Type B pancreatic cell (in vitro differentiated cells): ENCODE measurements at regions not wholly inside any gene's neighbourhood (a gene's known extent, or its start where the extent isn't known, plus 50 kb on each side); places are given as distances from the start of the nearest gene placed in this dataset.

Source experiments
- DNase-seq: peaks from one replicate; pipeline ENCODE4 v3.0.0; 2021; ENCODE audit warnings: mixed read lengths; ENCODE audit not compliant: unreplicated experiment; ENCODE audit errors: extremely low spot score
- H3K27ac Mint-ChIP-seq: 2 replicates; pipeline ENCODE4 v1.8.0; 2021; ENCODE audit warnings: mild to moderate bottlenecking, mixed read lengths
- H3K27me3 Mint-ChIP-seq: 2 replicates; pipeline ENCODE4 v1.8.0; 2021; ENCODE audit warnings: mixed read lengths
- H3K36me3 Mint-ChIP-seq: 2 replicates; pipeline ENCODE4 v1.8.0; 2021; ENCODE audit warnings: mixed read lengths
- H3K4me1 Mint-ChIP-seq: one replicate; pipeline ENCODE4 v1.8.0; 2021; ENCODE audit warnings: mixed read lengths; ENCODE audit not compliant: unreplicated experiment
- H3K4me3 Mint-ChIP-seq: 2 replicates; pipeline ENCODE4 v1.8.0; 2021; ENCODE audit warnings: mild to moderate bottlenecking, mixed read lengths
- H3K9me3 Mint-ChIP-seq: 2 replicates; pipeline ENCODE4 v1.8.0; 2021; ENCODE audit warnings: mixed read lengths
- TF ChIP-seq, protein P1 (sequence below): fragments of 200-600 bp; sonication (generic); conservative IDR thresholded peaks from 2 replicates; pipeline ENCODE4 v1.5.0; 2021; ENCODE audit warnings: antibody characterized with exemption, mild to moderate bottlenecking

DNA sequence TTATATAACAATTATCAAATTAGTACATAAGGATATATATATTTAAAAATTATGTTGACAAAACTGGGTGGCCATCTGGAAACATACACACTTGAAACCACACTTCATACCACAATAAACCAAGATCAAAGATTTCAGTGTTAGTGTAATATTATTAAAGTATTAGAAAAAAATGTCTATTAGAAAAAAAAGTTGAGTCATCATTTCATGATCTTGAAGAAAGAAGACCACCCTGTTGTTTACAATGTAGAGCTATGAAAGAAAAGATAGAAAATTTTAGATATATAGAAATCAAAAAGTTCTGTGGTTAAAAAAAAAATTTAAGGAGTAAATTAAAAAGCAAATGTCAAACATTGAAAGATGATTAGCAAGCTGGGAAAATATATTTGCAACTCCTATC, 224.5 kb upstream of the CDH20 start:
- Mint-ChIP-seq H3K4me3 (no peak overlapping the region), H3K27me3 (no peaks in the 10 kb centered on the region)

DNA sequence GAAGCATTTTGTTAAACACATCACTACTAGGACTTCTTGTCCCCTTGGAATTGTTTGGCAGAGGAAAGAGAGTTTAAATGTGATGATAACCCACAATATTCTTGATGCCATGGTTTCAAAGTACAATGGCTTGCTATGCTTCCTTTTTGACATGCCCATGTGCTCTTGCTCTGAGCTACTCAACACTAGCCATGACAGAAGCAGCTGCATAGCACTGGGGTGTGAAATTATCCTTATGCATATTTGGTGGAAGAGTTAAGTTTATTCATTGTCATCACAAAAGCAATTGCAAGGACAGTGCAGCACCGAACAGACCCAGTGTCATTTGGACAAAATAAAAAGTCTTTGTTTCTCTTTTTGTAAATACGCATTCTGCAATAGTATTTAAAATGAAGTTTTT, 209.9 kb upstream of the CDH20 start:
- TF ChIP-seq, protein P1, sequence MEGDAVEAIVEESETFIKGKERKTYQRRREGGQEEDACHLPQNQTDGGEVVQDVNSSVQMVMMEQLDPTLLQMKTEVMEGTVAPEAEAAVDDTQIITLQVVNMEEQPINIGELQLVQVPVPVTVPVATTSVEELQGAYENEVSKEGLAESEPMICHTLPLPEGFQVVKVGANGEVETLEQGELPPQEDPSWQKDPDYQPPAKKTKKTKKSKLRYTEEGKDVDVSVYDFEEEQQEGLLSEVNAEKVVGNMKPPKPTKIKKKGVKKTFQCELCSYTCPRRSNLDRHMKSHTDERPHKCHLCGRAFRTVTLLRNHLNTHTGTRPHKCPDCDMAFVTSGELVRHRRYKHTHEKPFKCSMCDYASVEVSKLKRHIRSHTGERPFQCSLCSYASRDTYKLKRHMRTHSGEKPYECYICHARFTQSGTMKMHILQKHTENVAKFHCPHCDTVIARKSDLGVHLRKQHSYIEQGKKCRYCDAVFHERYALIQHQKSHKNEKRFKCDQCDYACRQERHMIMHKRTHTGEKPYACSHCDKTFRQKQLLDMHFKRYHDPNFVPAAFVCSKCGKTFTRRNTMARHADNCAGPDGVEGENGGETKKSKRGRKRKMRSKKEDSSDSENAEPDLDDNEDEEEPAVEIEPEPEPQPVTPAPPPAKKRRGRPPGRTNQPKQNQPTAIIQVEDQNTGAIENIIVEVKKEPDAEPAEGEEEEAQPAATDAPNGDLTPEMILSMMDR: no peak
- Mint-ChIP-seq H3K4me1 (peaks cover 14% of the 10 kb centered on the region), H3K27ac (no peak overlapping the region), H3K4me3 (no peak overlapping the region), H3K27me3 (no peaks in the 10 kb centered on the region), H3K9me3 (no peaks in the 10 kb centered on the region), H3K36me3 (no peaks in the 10 kb centered on the region)
- no peak for DNase-seq

More for the DNA sequence above, 224.5 kb upstream of the CDH20 start:
- H3K4me1 Mint-ChIP-seq: no peaks in the 10 kb centered on the region
- H3K9me3 Mint-ChIP-seq: no peaks in the 10 kb centered on the region
- H3K36me3 Mint-ChIP-seq: no peaks in the 10 kb centered on the region
- TF ChIP-seq, protein P1: no peak
- no peak for DNase-seq
- no peak overlapping the region for H3K27ac Mint-ChIP-seq

DNA sequence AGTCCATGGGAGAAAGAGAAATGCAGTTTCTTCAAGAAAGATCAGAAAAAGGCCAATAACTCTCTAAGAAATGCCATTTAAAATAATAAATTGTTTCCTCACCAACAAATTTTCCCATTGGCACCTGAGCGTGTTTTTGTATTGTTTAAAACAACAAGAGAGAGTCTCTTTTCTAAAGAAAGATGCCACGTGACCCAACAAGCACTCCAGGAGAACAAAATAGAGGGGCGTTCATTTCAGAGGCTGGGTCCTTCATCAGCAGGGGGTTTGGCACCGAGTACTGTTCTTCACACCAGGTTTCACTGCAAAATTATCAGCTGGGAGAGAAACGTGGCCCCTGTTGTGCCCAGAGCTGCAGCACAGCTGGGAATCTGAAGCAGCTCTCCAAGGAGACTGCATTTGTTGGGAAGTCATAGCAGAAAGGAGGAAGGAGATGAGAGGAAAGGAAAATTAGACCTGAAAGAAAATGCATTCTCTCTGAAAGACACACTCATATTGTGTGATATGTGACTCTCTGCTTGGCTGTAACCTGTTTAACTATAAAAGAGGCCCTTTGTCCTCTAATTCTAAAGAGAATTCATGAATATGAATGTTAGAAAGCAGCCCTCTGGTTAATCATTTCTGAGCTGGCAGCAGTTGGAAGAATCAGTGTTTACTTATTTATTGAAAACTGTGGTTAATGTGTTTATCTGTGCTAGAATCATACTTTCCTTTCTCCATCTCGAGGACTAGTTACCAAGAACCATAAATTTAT, 205.3 kb upstream of the CDH20 start:
- TF ChIP-seq, protein P1: no peak
- DNase-seq: no peak
- Mint-ChIP-seq H3K27ac (peak overlapping the region; percentile 22), H3K4me1 (peaks cover 15% of the 10 kb centered on the region), H3K36me3 (no peaks in the 10 kb centered on the region), H3K9me3 (no peaks in the 10 kb centered on the region), H3K4me3 (no peak overlapping the region), H3K27me3 (no peaks in the 10 kb centered on the region)

DNA sequence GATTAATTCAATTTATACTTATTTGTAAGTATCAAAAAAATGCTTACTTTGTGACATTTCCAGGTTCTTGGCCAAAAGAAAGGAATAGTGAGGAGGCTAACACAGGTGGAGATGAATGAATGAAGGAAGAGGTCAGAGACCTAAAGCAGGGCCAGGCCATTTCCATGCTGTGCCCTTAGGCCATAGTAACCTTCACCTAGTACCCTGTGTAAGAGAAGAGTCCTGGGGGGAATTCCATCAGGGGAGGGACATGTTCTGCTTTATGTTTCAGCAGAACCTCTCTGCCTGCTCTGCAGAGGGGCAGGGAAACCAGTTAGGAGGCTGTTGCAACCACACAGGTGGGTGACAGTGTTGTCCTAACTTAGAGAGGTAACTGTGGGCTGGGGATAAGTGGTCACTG, 204.2 kb upstream of the CDH20 start:
- Mint-ChIP-seq H3K4me3 (no peak overlapping the region), H3K27me3 (no peaks in the 10 kb centered on the region), H3K27ac (no peak overlapping the region), H3K4me1 (peaks cover 15% of the 10 kb centered on the region), H3K36me3 (no peaks in the 10 kb centered on the region), H3K9me3 (no peaks in the 10 kb centered on the region)
- TF ChIP-seq, protein P1: no peak
- no peak for DNase-seq

DNA sequence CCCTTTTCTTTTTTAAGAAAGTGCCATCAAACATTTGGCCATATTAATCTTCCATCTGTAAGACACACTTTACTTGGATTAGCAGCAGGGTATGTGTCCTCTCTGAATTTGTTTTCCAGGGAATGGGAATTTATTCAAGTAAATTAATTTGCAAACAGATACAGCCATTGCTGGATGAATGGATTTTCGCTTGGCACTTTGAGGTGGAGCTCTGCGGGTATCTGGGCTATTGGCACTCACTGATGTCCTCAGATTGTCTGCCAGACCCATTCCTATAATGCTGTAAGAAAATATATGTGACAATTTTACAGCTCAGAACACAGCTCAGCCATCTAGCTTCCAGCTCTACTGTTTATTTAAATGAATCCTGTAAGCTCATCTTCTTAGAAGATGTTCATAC, 201.2 kb upstream of the CDH20 start:
- H3K27me3 Mint-ChIP-seq: no peaks in the 10 kb centered on the region

More for the DNA sequence above, 201.2 kb upstream of the CDH20 start:
- Mint-ChIP-seq H3K4me3 (no peak overlapping the region), H3K36me3 (no peaks in the 10 kb centered on the region), H3K27ac (no peak overlapping the region), H3K9me3 (no peaks in the 10 kb centered on the region), H3K4me1 (peaks cover 14% of the 10 kb centered on the region)
- TF ChIP-seq, protein P1: no peak
- DNase-seq: no peak
